Skeletal muscle tissue (tissue), 3 donors: ENCODE measurements at regions not wholly inside any gene's neighbourhood (a gene's known extent, or its start where the extent isn't known, plus 50 kb on each side); places are given as distances from the start of the nearest gene placed in this dataset.

Source experiments
- H3K27ac ChIP-seq: one replicate; pipeline ENCODE4 v1.7.0; 2013; ENCODE audit warnings: mild to moderate bottlenecking, low read depth, low read length, inconsistent platforms
- H3K27me3 ChIP-seq, 3 donors: one replicate each; pipeline ENCODE4 v1.7.0; 2013; ENCODE audit warnings: low read length in 3 of 3; ENCODE audit not compliant: control insufficient read depth in 3 of 3, insufficient read depth in 3 of 3
- H3K36me3 ChIP-seq, 3 donors: one replicate each; pipeline ENCODE4 v1.7.0; 2013; ENCODE audit warnings: low read length in 3 of 3; ENCODE audit not compliant: control insufficient read depth in 3 of 3, insufficient read depth in 3 of 3
- H3K4me1 ChIP-seq, 3 donors: one replicate each; pipeline ENCODE4 v1.7.0; 2013; ENCODE audit warnings: low read length in 3 of 3, mild to moderate bottlenecking in 3 of 3; ENCODE audit not compliant: control insufficient read depth in 3 of 3, insufficient read depth in 3 of 3
- H3K4me3 ChIP-seq, 3 donors: one replicate each; pipeline ENCODE4 v1.7.0; 2013; ENCODE audit warnings: low read length in 3 of 3
- H3K9ac ChIP-seq, 3 donors: one replicate each; pipeline ENCODE4 v1.7.0; 2013; ENCODE audit warnings: low read length in 3 of 3, mild to moderate bottlenecking in 3 of 3, moderate library complexity in 2 of 3, low read depth in 1 of 3
- H3K9me3 ChIP-seq, 3 donors: one replicate each; pipeline ENCODE4 v1.7.0; 2013; ENCODE audit warnings: low read length in 3 of 3; ENCODE audit not compliant: control insufficient read depth in 3 of 3
- donor health status: Osteomylitis.

- no peaks in the 10 kb centered on the region for H3K4me1 ChIP-seq
- H3K36me3 ChIP-seq = no peaks in the 10 kb centered on the region
- H3K4me3 ChIP-seq = no peak overlapping the region
- no peak overlapping the region for H3K27ac ChIP-seq
- no peaks in the 10 kb centered on the region for H3K27me3 ChIP-seq
- H3K9me3 ChIP-seq = no peaks in the 10 kb centered on the region
- H3K9ac ChIP-seq = no peak overlapping the region
Measured at GRCh38 chr2:168354499-168354898, 101.6 kb upstream of the CERS6 start.

DNA sequence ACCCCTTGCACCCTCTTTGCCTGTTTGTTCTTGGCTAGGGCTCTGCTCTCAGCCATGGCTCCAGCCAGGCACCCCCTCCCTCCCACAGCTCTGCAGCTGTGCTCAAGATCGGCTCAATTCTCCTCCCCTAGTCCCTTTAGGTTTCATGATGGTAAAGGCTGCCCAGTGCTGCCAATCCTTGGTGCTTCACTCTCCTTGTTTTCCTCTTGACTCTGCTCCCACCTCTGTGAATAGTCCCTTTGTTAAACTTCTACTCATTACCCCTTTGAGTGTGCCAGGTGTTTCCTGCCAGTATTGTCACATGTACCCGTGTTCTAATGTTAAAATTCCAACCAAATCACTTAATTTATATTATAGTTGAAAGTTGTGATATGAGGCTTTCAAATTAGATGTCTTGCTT lies 101.0 kb upstream of the CERS6 start:
- Histone ChIP-seq H3K4me1 (no peaks in the 10 kb centered on the region), H3K9me3 (no peaks in the 10 kb centered on the region), H3K27ac (no peak overlapping the region), H3K36me3 (no peaks in the 10 kb centered on the region), H3K9ac (no peak overlapping the region), H3K4me3 (no peak overlapping the region), H3K27me3 (no peaks in the 10 kb centered on the region)

DNA sequence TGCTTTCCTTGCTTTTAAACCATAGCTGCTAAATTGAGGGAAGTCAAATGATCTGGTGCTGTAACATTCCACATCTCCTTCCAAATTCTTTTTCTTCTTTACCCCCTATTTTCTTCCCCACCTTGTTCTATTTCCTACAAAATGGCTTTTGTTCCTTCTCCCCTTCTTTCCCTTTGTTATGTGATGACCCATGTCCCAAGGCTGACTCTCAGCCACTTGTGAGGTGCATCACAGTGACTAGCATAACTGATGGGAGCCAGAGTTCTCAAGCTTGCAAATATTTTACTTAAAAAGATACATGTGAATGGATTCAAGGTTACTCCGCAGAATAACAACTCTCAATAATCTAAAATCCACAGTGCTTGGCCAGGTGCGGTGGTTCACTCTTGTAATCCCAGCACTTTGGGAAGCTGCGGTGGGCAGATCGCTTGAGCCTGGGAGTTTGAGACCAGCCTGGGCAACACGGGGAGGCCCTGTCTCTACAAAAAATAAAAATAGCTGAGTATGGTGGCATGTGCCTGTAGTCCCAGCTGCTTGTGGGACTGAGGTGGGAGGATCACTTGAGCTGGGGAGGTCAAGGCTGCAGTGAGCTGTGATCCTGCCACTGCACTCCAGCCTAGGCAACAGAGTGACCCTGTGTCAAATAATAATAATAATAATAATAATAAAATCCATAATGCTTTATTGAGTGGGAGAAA lies 100.1 kb upstream of the CERS6 start:
- H3K4me3 ChIP-seq = no peak overlapping the region
- no peaks in the 10 kb centered on the region for H3K27me3 ChIP-seq
- H3K4me1 ChIP-seq = no peaks in the 10 kb centered on the region
- no peak overlapping the region for H3K9ac ChIP-seq
- no peaks in the 10 kb centered on the region for H3K9me3 ChIP-seq
- no peak overlapping the region for H3K27ac ChIP-seq
- H3K36me3 ChIP-seq = no peaks in the 10 kb centered on the region

- H3K9me3 ChIP-seq = no peaks in the 10 kb centered on the region
- H3K36me3 ChIP-seq = no peaks in the 10 kb centered on the region
- no peaks in the 10 kb centered on the region for H3K4me1 ChIP-seq
- H3K27ac ChIP-seq = no peak overlapping the region
- no peak overlapping the region for H3K4me3 ChIP-seq
- H3K27me3 ChIP-seq = no peaks in the 10 kb centered on the region
- no peak overlapping the region for H3K9ac ChIP-seq
Measured at GRCh38 chr2:168356477-168356835, 99.6 kb upstream of the CERS6 start.

- no peaks in the 10 kb centered on the region for H3K27me3 ChIP-seq
- no peaks in the 10 kb centered on the region for H3K4me1 ChIP-seq
- no peak overlapping the region for H3K27ac ChIP-seq
- H3K9me3 ChIP-seq = no peaks in the 10 kb centered on the region
- no peak overlapping the region for H3K9ac ChIP-seq
- H3K36me3 ChIP-seq = no peaks in the 10 kb centered on the region
- H3K4me3 ChIP-seq = no peak overlapping the region
Measured at GRCh38 chr2:168357797-168358472, 98.1 kb upstream of the CERS6 start.

DNA sequence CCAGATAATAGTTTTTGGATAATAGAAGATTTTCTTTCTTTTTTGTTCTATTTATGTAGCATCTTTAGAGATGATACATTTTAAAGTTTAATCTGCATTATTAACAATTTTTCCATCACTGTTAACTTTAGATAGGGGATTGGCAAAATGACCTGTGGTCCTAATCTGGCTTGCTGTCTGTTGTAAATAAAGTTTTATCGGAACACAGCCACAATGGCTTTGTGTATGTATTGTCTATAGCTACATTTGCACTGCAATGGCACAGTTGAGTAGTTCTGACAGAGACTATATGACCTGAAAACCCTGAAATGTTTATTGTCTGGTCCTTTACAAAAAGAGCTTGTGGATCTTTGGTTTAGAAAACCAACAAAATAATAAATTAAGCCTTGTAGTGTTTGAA lies 97.0 kb upstream of the CERS6 start:
- no peaks in the 10 kb centered on the region for H3K4me1 ChIP-seq
- H3K4me3 ChIP-seq = no peak overlapping the region
- no peaks in the 10 kb centered on the region for H3K27me3 ChIP-seq
- no peak overlapping the region for H3K27ac ChIP-seq
- no peaks in the 10 kb centered on the region for H3K9me3 ChIP-seq
- no peaks in the 10 kb centered on the region for H3K36me3 ChIP-seq
- no peak overlapping the region for H3K9ac ChIP-seq

DNA sequence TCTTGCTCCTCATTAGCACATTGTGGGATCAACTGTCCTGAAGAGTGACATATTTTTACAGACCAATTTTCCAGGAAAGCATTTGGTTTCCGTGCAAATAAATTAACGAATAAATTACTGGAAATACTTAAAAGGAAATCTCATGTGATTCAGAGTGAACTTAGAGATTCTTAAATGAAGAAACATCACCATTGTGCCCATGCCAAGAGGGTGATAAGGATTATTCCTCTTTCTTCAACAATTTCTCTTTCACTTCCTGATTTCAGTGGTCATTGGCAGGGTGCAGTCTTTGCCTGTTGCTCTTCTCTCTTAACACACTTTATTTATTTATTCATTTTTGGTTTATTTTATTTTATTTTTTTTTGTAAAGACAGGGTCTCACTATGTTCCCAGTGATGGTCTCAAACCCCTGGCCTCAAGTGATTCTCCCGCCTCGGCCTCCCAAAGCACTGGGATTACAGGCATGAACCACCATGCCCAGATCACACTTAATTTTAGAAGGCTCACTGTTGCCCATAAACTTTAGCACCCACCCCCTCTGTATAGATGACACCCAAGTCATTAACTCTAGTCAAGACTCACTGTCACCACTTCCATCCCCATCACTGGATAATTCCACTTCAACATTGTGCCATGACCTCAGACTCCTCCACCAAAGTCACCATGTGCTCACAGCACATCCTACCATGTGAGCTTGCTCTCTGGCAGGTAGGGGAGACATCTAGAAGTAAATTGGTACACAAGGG lies 92.6 kb upstream of the CERS6 start:
- Histone ChIP-seq H3K27me3 (no peaks in the 10 kb centered on the region), H3K9me3 (no peaks in the 10 kb centered on the region), H3K4me3 (no peak overlapping the region), H3K9ac (no peak overlapping the region), H3K36me3 (no peaks in the 10 kb centered on the region), H3K4me1 (no peaks in the 10 kb centered on the region), H3K27ac (no peak overlapping the region)

DNA sequence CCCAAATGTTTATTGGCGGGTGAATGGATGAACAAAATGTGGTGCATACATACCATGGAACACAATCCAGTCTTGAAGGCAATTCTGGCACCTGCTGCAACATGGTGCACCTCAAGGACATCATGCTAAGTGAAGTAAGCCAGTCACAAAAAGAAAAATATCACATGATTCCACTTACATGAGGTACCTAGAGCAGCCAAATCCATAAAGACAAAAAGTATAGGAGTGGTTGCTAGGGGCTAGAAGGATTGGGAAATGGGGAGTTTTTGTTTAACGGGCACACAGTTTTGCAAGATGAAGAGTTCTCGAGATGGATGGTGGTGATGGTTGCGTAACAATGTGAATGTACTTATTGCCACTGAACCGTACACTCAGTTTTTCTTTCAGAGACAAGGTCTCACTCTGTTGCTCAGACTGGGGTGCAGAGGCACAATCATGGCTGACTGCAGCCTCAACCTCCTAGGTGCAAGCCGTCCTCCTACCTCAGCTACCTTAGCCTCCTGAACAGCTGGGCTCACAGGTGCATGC lies 90.9 kb upstream of the CERS6 start:
- Histone ChIP-seq H3K9ac (no peak overlapping the region), H3K36me3 (no peaks in the 10 kb centered on the region), H3K4me1 (no peaks in the 10 kb centered on the region), H3K4me3 (no peak overlapping the region), H3K27ac (no peak overlapping the region), H3K27me3 (no peaks in the 10 kb centered on the region), H3K9me3 (no peaks in the 10 kb centered on the region)

DNA sequence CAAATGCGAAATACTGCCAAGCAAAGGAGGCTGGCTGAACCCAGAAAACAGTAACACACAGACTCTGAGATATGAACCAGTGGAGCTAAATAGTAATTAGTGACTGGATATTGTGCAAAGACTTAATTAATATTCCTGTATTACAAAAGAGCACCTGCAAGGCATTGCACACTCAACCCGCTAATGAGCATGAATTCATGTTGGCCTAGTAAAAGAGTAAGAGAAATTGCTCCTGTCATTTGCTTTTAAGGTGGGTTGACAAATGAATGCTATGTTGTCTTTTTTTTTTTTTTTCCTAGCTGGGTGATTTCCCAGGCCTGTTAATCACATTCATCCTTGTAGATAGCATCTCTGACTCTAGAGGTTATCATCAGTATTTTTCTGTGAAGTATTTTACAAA lies 87.0 kb upstream of the CERS6 start:
- H3K36me3 ChIP-seq = no peaks in the 10 kb centered on the region
- no peaks in the 10 kb centered on the region for H3K4me1 ChIP-seq
- H3K27me3 ChIP-seq = no peaks in the 10 kb centered on the region
- H3K4me3 ChIP-seq = no peak overlapping the region
- no peak overlapping the region for H3K27ac ChIP-seq
- H3K9me3 ChIP-seq = no peaks in the 10 kb centered on the region
- H3K9ac ChIP-seq = no peak overlapping the region
